ENCODE measurements at regions not wholly inside any gene's neighbourhood (a gene's known extent, or its start where the extent isn't known, plus 50 kb on each side); places are given as distances from the start of the nearest gene placed in this dataset.
A peak's percentile ranks its signal among the peaks of the same experiment; 100 is the strongest.

GRCh38 chr12:83185241-83185640 lies 498.5 kb downstream of the TMTC2 start:
- peak in 2 of 3 donors; percentile 1 to 27 for DNase-seq
